CD14-positive monocyte (primary cell): ENCODE measurements at regions not wholly inside any gene's neighbourhood (a gene's known extent, or its start where the extent isn't known, plus 50 kb on each side); places are given as distances from the start of the nearest gene placed in this dataset.

Source experiments
- DNase-seq, 3 donors: peaks; one replicate each; pipeline ENCODE4 v3.0.0-alpha.2; 2011 to 2022
- H2AFZ ChIP-seq: 2 replicates; pipeline ENCODE4 v1.6.0; 2012; ENCODE audit warnings: mild to moderate bottlenecking, low read depth, low read length, inconsistent platforms; ENCODE audit not compliant: insufficient read depth, poor library complexity, severe bottlenecking
- H3K27ac ChIP-seq, 2 donors: 1 replicate in 1 of 2; 2 replicates in 1 of 2; pipeline ENCODE4 v1.5.1; 2012 to 2013; ENCODE audit warnings: low read length in 2 of 2, control low read depth in 1 of 2, inconsistent platforms in 1 of 2, low read depth in 1 of 2, mild to moderate bottlenecking in 1 of 2
- H3K27me3 ChIP-seq, 2 donors: one replicate each; pipeline versions ENCODE4 v1.6.0 to v1.6.1; 2011 to 2013; ENCODE audit warnings: low read length in 2 of 2; ENCODE audit not compliant: control insufficient read depth in 2 of 2, insufficient read depth in 2 of 2
- H3K36me3 ChIP-seq, 2 donors: replicated peaks in 1 of 2; 1 replicate in 1 of 2; 2 replicates in 1 of 2; pipeline versions ENCODE4 v1.5.1 to v1.6.1; 2012 to 2013; ENCODE audit warnings: low read length in 2 of 2, control low read depth in 1 of 2, inconsistent platforms in 1 of 2, mild to moderate bottlenecking in 1 of 2; ENCODE audit not compliant: insufficient read depth in 2 of 2, control insufficient read depth in 1 of 2
- H3K4me1 ChIP-seq, 2 donors: 1 replicate in 1 of 2; 2 replicates in 1 of 2; pipeline versions ENCODE4 v1.5.1 to v1.6.1; 2012 to 2013; ENCODE audit warnings: low read length in 2 of 2, control low read depth in 1 of 2, inconsistent platforms in 1 of 2, mild to moderate bottlenecking in 1 of 2, moderate library complexity in 1 of 2; ENCODE audit not compliant: insufficient read depth in 2 of 2, control insufficient read depth in 1 of 2
- H3K4me2 ChIP-seq: replicated peaks from 2 replicates; pipeline ENCODE3; 2012; ENCODE audit warnings: low read length, moderate library complexity, mild to moderate bottlenecking; ENCODE audit not compliant: poor library complexity, severe bottlenecking; ENCODE audit errors: extremely low read depth
- H3K4me3 ChIP-seq, 3 experiments: fragments of 200-600 bp in 1 of 3; sonication (generic) in 1 of 3; replicated peaks in 1 of 3; 1 replicate in 2 of 3; 2 replicates in 1 of 3; pipeline ENCODE4 v1.5.1; 2011 to 2013; ENCODE audit warnings: low read length in 3 of 3, mild to moderate bottlenecking in 3 of 3, control low read depth in 2 of 3, low read depth in 2 of 3, inconsistent platforms in 1 of 3, moderate library complexity in 1 of 3
- H3K79me2 ChIP-seq: 2 replicates; pipeline ENCODE4 v1.6.0; 2012; ENCODE audit warnings: mild to moderate bottlenecking, control low read depth, inconsistent platforms, low read length, moderate library complexity; ENCODE audit not compliant: insufficient read depth
- H3K9ac ChIP-seq: 2 replicates; pipeline ENCODE4 v1.6.0; 2017; ENCODE audit warnings: low read length, mild to moderate bottlenecking; ENCODE audit not compliant: insufficient read depth, poor library complexity, severe bottlenecking
- H3K9me3 ChIP-seq, 2 donors: replicated peaks in 1 of 2; 1 replicate in 1 of 2; 2 replicates in 1 of 2; pipeline versions ENCODE4 v1.5.1 to v1.6.1; 2012 to 2013; ENCODE audit warnings: low read length in 2 of 2, control low read depth in 1 of 2; ENCODE audit not compliant: control insufficient read depth in 1 of 2, insufficient read depth in 1 of 2
- H4K20me1 ChIP-seq: 2 replicates; pipeline ENCODE4 v1.6.0; 2012; ENCODE audit warnings: mild to moderate bottlenecking, low read length, control low read depth, moderate library complexity; ENCODE audit not compliant: insufficient read depth
- H3K27ac Mint-ChIP-seq, 7 donors: one replicate each; pipeline ENCODE4 v1.8.0; 2020; ENCODE audit warnings: mild to moderate bottlenecking in 7 of 7, mixed read lengths in 7 of 7, moderate library complexity in 6 of 7, inconsistent platforms in 2 of 7
- H3K27me3 Mint-ChIP-seq, 3 donors: one replicate each; pipeline ENCODE4 v1.8.0; 2021 to 2022; ENCODE audit warnings: low read depth in 3 of 3, mild to moderate bottlenecking in 3 of 3, mixed read lengths in 3 of 3, moderate library complexity in 3 of 3, inconsistent platforms in 1 of 3
- H3K36me3 Mint-ChIP-seq, 2 donors: one replicate each; pipeline ENCODE4 v1.8.0; 2020; ENCODE audit warnings: mixed read lengths in 2 of 2, inconsistent platforms in 1 of 2, mild to moderate bottlenecking in 1 of 2
- H3K4me1 Mint-ChIP-seq: one replicate; pipeline ENCODE4 v1.8.0; 2020; ENCODE audit warnings: mild to moderate bottlenecking, mixed read lengths
- H3K4me3 Mint-ChIP-seq, 2 donors: one replicate each; pipeline ENCODE4 v1.8.0; 2020; ENCODE audit warnings: mild to moderate bottlenecking in 2 of 2, mixed read lengths in 2 of 2, moderate library complexity in 1 of 2
- H3K9me3 Mint-ChIP-seq, 7 donors: one replicate each; pipeline ENCODE4 v1.8.0; 2020 to 2022; ENCODE audit warnings: mixed read lengths in 7 of 7, mild to moderate bottlenecking in 6 of 7, moderate library complexity in 6 of 7, inconsistent platforms in 2 of 7
- WGBS: methylation state at CpG from one replicate; pipeline ENCODE4 v1.1.5; 2013; ENCODE audit warnings: missing lambda C conversion rate; ENCODE audit not compliant: insufficient coverage; 5-methylcytosine and 5-hydroxymethylcytosine counted together
- intact Hi-C, 2 donors: fragments of 100-400 bp; cut with micrococcal nuclease; formaldehyde crosslinking; loops; one replicate each; pipeline versions ENCODE4 v1.15.0 to v1.15.1; 2023
- TF ChIP-seq, protein P1 (sequence below): fragments of 200-600 bp; IDR thresholded peaks from one replicate; pipeline ENCODE4 v1.8.0; 2022; ENCODE audit warnings: antibody characterized with exemption, mild to moderate bottlenecking

GRCh38 chr2:22934747-22935146 lies 450.2 kb upstream of the KLHL29 start:
- 86% methylated on average over 1 of the region's 1 CpG for WGBS
- TF ChIP-seq, protein P1, sequence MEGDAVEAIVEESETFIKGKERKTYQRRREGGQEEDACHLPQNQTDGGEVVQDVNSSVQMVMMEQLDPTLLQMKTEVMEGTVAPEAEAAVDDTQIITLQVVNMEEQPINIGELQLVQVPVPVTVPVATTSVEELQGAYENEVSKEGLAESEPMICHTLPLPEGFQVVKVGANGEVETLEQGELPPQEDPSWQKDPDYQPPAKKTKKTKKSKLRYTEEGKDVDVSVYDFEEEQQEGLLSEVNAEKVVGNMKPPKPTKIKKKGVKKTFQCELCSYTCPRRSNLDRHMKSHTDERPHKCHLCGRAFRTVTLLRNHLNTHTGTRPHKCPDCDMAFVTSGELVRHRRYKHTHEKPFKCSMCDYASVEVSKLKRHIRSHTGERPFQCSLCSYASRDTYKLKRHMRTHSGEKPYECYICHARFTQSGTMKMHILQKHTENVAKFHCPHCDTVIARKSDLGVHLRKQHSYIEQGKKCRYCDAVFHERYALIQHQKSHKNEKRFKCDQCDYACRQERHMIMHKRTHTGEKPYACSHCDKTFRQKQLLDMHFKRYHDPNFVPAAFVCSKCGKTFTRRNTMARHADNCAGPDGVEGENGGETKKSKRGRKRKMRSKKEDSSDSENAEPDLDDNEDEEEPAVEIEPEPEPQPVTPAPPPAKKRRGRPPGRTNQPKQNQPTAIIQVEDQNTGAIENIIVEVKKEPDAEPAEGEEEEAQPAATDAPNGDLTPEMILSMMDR = no peak
- Mint-ChIP-seq H3K27me3 (peaks cover 0 to 2% (median 0%) of the 10 kb centered on the region in 3 donors), H3K27ac (no peak overlapping the region), H3K36me3 (no peaks in the 10 kb centered on the region), H3K4me3 (no peak overlapping the region), H3K9me3 (peaks cover 0 to 7% (median 3%) of the 10 kb centered on the region in 7 donors), H3K4me1 (no peaks in the 10 kb centered on the region)
- Histone ChIP-seq H4K20me1 (no peaks in the 10 kb centered on the region), H3K79me2 (no peaks in the 10 kb centered on the region), H3K36me3 (no peaks in the 10 kb centered on the region), H3K27me3 (no peaks in the 10 kb centered on the region), H3K27ac (no peak overlapping the region), H3K4me1 (no peaks in the 10 kb centered on the region), H3K9me3 (no peaks in the 10 kb centered on the region), H3K4me2 (no peak overlapping the region), H2AFZ (no peak overlapping the region), H3K9ac (no peak overlapping the region), H3K4me3 (no peak overlapping the region)
- DNase-seq = no peak
- intact Hi-C loops = no loop called here

DNA sequence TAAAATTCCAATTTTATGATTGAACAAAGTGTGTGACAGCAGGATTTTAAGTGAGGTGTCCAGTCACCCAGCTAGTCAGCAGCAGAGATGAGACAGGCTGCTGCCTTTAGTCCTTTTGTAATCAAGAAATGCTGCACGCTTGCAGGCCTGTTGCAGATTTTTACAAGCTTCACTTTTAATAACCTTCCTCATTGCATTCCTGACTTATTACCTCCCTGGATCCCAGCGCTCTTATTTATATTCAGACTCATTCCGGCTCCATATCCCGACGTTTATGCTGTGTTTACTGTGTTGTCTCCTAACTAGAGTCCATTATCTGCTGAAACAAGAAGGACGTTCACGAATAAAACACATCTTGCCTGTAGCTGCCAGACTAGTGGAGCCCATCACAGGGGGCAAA lies 442.5 kb upstream of the KLHL29 start:
- Histone ChIP-seq H3K4me2 (no peak overlapping the region), H3K27me3 (no peaks in the 10 kb centered on the region), H3K9ac (no peak overlapping the region), H3K36me3 (no peaks in the 10 kb centered on the region), H3K79me2 (no peaks in the 10 kb centered on the region), H3K9me3 (no peaks in the 10 kb centered on the region), H3K27ac (no peak overlapping the region), H3K4me1 (no peaks in the 10 kb centered on the region), H4K20me1 (no peaks in the 10 kb centered on the region), H3K4me3 (no peak overlapping the region), H2AFZ (no peak overlapping the region)
- H3K9me3 Mint-ChIP-seq = peaks cover 0 to 2% (median 0%) of the 10 kb centered on the region in 7 donors
- H3K27me3 Mint-ChIP-seq = no peaks in the 10 kb centered on the region
- H3K4me3 Mint-ChIP-seq = no peak overlapping the region
- intact Hi-C loops = no loop called here
- H3K4me1 Mint-ChIP-seq = no peaks in the 10 kb centered on the region
- H3K36me3 Mint-ChIP-seq = no peaks in the 10 kb centered on the region
- no peak for DNase-seq
- 91% methylated on average over 7 of the region's 7 CpGs for WGBS
- no peak overlapping the region for H3K27ac Mint-ChIP-seq
- TF ChIP-seq, protein P1 = no peak
